ENCODE measurements at regions not wholly inside any gene's neighbourhood (a gene's known extent, or its start where the extent isn't known, plus 50 kb on each side); places are given as distances from the start of the nearest gene placed in this dataset.
"Not testable (repeated sequence)": the region's sequence is repeated elsewhere in the genome, so short reads cannot be mapped to it uniquely, and the experiment has no call there.

DNA sequence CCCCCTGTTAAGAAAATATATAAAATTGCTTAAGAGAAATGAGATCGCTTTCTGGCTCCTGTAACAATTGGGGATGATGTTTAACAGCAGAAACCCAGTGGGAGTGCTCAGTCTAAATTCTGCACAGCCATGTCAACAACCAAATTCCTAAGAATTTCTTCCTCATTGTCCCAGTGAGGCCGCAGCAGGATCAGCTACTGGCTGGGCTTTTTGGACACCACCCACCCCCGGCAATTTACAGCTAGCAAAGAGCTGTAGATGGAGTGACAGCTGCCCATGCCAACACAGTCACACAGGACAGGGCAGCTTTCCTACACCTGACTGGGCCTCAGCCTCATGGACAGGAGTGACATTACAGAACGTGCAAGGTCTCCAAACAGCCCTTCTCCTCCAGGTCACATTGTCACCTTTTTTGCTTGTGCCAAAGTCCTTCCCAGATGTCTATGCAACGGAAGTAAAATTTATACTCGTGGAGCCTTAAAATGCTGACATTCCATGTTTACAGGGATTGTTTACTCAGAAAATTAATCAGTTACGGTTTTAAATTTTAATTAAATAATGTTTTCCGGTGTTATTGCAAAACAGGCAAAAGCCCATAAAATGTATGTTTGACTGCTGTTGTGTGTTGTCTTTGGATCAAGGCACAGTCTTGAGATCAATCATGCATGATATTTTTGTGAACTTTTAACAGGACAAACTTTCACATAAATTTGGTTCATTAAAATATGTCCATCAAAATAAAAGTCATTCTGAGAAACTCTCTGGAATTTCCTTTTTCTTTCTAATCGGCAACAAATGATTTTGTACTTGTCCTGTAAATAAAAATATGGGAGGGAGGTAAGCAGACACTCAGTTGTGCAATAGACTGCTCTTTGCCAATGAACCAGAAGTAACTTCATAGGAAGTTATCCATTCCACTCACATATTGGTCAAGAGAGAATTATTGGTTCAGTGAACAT is 943.2 kb downstream of the MCTP2 start:
- no peak for DNase-seq
- intact Hi-C loops (cut with DNase I): no loop called here

GRCh38 chr15:95175914-95176658 is 944.7 kb downstream of the MCTP2 start:
- DNase-seq: no peak
- intact Hi-C loops (cut with DNase I): no loop called here

GRCh38 chr15:95176794-95177577 is 945.6 kb downstream of the MCTP2 start:
- intact Hi-C loops (cut with DNase I): no loop called here
- DNase-seq: no peak

DNA sequence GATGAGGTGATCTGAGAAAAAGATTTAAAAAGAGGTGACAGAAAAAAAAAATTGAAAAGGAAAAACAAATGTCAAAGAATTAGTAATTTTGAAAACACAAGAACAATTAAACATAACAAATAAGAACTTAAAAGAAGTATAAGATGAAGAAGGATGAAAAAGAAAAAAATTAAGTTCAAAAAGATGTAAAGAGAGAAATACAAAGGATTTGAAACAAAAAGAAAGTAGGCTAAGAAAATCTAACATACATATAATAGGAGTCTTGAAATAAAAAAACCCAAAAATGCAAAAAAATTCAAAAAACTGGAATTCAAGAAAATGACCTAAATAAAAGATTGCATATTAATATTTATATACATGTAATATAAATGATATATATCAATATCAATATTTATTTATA is 949.2 kb downstream of the MCTP2 start:
- intact Hi-C loops (cut with DNase I): no loop called here

DNA sequence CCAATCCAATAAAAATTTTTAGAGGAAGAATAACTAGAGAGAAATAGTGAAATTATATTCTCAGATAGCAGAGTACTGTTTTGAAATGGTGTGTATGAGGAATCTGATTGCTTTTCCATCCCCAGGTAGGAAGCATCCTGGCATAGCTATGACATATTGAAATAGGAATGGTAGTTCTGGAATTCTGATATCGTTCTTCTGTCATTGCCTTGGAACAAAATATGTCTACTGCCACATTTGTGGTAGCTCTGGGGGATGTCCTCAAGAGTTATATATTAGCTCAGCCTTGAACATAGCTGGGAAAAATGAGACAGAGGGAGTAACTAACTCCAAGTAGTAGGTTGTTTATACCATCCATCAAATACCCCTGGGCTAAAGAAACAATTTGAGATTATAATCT is 950.7 kb downstream of the MCTP2 start:
- intact Hi-C loops (cut with DNase I): no loop called here
- no peak for DNase-seq

More for the DNA sequence above, 949.2 kb downstream of the MCTP2 start:
- DNase-seq: no peak

DNA sequence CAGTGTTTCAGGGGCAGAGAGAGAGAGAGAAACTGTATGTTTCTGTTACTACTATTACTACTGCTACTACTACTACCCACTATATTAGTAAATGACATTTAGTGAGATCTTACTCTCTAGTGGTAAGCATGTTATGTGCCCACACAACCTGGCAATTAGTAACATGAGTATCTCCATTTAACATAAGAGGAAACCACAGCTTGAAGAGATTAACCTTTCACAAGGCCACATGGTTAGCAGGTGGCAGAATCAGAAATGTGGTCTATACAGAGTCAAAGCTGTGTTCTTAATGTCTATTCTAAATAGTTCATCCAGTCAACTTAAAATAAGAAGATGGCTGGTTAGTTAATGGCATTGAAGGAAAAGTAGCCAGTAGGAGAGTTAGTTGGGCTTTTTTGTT is 961.6 kb downstream of the MCTP2 start:
- intact Hi-C loops (cut with DNase I): no loop called here
- DNase-seq: no peak

GRCh38 chr15:95194746-95195145 is 963.4 kb downstream of the MCTP2 start:
- DNase-seq: no peak
- intact Hi-C loops (cut with DNase I): no loop called here

DNA sequence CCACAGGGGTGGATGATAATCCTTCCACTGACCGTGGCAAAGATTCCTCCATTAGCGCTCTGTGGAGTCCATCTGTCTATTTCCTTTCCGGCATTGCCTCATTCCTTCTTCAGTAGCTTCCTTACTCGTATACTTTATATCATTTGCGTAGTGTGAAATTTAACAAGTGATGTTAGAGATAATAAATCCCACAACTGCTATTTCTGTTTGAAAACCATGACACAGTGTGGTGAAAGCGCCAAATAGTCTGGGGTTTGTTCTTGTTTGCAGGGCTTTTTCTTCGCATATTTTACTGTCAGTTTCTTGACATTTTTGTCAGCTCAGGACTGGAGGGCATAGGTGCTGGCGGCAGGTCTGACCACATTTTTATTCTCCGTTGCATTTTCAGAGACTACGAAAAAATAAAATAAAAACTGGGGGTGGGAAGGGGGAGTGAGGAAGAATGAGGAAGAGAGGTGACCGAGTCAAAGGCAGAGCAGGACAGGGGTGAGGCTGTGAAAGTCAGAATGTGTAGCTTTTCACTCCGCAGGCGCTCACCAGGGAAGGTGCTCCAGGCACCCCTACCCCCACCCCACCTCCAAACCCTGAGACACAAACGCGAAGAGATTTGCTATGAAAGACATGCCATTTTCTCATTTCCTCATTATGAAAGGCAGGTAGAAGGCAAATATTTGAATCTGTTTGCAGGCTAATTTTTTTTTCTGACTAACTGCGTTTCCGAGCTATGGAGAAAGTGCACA is 965.0 kb downstream of the MCTP2 start:
- no peak for DNase-seq
- intact Hi-C loops (cut with DNase I): no loop called here

- intact Hi-C loops (cut with DNase I): no loop called here
- DNase-seq: no peak
Measured at GRCh38 chr15:95202569-95203349, 971.4 kb downstream of the MCTP2 start.

DNA sequence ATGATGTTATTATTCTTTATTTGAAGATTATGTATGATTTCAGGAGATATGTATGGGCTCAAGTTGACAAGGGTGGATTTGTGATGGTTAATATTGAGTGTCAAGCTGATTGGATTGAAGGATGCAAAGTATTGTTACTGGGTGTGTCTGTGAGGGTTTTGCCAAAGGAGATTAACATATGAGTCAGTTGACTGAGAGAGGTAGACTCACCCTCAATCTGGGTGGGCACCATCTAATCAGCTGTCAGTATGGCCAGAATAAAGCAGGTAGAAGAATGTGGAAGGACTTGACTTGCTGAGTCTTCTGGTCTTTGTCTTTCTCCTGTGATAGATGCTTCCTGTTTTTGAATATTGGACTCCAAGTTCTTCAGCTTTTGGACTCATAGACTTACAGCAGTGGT is 973.7 kb downstream of the MCTP2 start:
- intact Hi-C loops (cut with DNase I): no loop called here
- DNase-seq: no peak

DNA sequence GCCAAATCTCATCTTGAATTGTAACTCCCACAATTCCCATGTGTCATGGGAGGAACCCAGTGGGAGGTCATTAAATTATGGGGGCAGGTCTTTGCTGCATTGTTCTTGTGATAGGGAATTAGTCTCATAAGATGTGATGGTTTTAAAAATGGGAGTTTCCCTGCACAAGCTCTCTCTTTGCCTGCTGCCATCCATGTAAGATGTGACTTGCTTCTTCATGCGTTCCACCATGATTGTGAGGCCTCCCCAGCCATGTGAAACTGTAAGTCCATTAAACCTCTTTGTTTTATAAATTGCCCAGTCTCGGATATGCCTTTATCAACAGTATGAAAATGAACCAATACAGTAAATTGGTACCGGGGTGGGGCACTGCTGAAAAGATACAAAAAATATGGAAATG is 974.5 kb downstream of the MCTP2 start:
- intact Hi-C loops (cut with DNase I); DNase-seq: not testable (repeated sequence)

GRCh38 chr15:95208071-95208470 is 976.7 kb downstream of the MCTP2 start:
- DNase-seq: no peak
- intact Hi-C loops (cut with DNase I): no loop called here

DNA sequence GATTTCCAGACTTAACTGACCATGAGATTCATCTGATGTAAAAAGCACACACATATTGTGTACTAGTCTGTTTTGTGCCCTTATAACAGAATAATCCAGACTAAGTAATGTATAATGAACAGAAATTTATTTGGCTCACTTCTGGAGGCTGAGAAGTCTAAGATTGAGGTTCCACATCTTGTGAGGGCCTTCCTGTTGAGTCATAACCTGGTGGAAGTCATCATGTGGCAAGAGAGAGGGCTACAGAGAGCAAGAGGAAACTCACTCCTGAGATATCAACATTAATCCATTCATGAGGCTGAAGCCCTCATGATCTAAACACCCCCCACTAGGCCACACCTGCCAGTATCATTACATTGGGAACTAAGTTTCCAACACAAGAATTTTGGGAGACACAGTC is 977.6 kb downstream of the MCTP2 start:
- DNase-seq: no peak
- intact Hi-C loops (cut with DNase I): no loop called here

DNA sequence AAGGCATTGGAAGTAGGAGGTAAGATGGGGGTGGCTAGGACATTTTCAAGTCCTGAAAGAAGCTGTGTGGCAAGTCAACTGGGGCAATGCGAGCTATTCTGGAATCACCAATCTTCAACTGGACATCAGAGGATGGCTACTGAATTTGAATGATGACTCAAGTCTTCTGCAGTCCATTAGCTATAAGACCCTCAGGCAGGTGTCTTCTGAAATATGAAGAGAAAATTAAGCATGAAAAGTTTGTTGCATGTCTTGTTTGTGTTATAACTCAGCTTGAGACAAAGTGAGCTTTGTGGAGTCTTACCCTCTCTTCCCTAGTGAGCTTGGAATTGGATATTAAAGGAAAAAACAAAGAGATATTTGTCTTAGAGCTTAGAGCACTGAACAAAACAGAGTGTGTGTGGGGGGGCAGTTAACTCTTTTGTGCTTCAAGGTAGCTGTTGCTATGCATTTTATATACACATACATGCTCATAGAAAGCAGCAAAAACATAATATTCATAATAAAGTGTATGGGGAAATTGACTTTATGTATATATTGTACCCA is 979.1 kb downstream of the MCTP2 start:
- DNase-seq: no peak
- intact Hi-C loops (cut with DNase I): no loop called here

GRCh38 chr15:95215017-95215416 is 983.7 kb downstream of the MCTP2 start:
- intact Hi-C loops (cut with DNase I): no loop called here
- DNase-seq: no peak

- no peak for DNase-seq
- intact Hi-C loops (cut with DNase I): no loop called here
Measured at GRCh38 chr15:95226835-95227234, 995.5 kb downstream of the MCTP2 start.

- DNase-seq: no peak
- intact Hi-C loops (cut with DNase I): no loop called here
Measured at GRCh38 chr15:95227235-95227634, 995.9 kb downstream of the MCTP2 start.

Data from head of caudate nucleus (tissue), 42 donors.